ENCODE measurements at regions not wholly inside any gene's neighbourhood (a gene's known extent, or its start where the extent isn't known, plus 50 kb on each side); places are given as distances from the start of the nearest gene placed in this dataset.
"Not testable (repeated sequence)": the region's sequence is repeated elsewhere in the genome, so short reads cannot be mapped to it uniquely, and the experiment has no call there.

DNA sequence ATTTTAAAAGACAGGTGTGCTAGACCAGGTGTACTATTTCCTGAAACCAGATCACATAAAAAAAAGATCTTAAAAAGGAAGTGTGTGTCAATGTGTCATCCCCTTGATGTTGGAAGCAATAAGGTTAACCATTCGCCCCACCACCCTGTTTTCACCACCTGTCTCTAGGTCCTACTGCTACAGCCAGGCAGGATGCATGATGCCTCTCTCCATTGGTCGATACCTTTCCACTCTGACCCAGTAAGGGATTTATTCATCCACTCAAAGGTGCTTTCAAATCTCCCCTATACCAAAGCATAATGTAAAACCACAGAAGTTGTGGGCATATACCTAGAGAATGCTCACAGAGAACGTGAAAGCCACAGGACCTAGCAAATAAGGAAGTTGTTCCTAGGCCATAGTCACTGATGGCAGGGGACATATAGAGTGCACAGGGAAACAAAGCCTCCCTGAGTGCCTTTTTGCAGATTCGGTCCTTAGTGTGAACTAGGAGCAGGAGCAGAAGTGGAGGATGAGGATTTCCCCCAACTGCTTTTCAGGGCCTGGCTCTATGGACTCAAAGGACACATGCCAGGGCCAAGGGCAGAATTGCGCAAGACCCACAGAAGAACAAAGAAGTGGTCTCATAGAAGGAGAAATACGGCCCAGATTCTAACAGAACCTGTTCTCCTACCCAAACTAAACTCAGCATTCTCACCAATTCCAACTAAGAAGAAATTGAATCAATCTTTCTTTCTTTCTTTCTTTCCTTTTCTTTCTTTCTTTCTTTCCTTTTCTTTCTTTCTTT is 631.5 kb upstream of the NRP1 start:
- no peak for DNase-seq (ENCODE audit: low read depth in 4 of 4, low spot score in 3 of 4)

DNA sequence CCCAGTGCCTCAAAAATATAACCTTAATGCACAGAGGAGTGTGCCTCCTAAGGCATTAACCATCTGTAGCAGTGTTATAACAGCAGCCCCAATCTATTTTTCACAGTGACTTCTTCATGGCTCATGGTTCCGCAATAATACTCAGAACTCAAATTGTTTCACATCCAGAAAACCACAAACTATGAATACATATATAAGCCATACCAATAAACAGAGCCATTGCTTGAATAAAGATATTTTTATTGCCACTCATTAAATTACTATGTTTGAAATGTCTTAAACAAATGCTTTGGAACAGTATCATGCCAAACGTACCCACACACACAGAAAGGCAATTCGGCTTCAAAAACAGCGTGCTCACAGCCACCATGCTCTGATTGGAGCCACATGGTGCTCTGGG is 629.3 kb upstream of the NRP1 start:
- DNase-seq (ENCODE audit: low read depth in 4 of 4, low spot score in 3 of 4), result no peak

DNA sequence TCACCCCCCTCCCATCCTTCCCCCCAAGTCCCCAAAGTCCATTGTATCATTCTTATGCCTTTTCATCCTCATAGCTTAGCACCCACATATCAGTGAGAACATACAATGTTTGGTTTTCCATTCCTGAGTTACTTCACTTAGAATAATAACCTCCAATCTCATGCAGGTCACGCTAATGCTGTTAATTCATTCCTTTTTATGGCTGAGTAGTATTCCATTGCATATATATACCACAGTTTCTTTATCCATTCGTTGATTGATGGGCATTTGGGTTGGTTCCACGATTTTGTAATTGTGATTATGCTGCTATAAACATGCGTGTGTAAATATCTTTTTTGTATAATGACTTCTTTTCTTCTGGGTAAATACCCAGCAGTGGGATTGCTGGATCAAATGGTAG is 621.9 kb upstream of the NRP1 start:
- not testable (repeated sequence) for DNase-seq (ENCODE audit: low read depth in 4 of 4, low spot score in 3 of 4)

DNA sequence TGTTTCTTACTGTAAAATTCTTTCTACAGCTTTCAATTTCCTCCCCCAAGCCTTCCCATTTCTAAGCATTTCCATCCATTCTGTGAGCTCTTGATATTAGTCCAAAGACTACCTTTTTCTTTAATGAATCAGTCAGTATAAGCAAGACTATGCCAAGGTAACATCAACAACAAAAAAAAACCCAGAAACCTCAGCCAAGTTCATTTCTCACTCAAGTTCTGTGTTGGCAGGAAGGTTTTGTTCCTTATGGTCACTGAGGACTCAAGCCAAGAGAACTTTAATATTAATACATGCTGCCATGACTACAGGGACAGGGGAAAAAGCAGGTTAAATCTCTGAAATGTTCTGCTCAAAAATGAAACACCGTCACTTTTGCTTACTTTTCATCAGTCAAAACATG is 621.2 kb upstream of the NRP1 start:
- no peak for DNase-seq (ENCODE audit: low read depth in 4 of 4, low spot score in 3 of 4)

DNA sequence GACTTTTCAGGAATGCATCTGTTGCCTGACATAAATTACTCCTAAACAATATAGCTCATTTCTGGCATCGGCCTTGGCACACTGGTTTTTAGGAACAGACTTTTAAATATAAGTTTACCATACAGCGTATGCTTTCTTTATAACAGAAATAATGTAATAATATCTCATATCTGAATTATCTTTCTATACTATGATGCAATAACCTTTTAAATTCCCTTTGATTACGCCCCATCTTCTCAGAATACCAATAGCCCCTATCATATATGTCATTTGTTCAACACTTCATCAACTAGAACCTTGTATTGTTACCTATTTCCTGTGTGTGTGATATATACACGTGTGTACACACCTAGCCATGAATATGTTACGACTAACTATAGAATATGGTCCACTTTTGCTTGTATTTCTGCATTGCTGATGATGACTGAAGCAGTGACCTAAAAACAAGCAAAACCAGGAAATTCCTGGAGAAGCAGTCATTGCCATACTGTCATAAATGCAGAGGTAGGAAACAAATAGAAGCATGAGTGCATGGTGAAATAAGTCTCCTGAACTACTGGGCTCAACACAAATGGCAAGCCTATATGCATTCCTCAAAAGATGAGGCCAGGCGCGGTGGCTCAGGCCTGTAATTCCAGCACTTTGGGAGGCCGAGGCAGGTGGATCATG is 618.4 kb upstream of the NRP1 start:
- DNase-seq (ENCODE audit: low read depth in 4 of 4, low spot score in 3 of 4), result no peak

DNA sequence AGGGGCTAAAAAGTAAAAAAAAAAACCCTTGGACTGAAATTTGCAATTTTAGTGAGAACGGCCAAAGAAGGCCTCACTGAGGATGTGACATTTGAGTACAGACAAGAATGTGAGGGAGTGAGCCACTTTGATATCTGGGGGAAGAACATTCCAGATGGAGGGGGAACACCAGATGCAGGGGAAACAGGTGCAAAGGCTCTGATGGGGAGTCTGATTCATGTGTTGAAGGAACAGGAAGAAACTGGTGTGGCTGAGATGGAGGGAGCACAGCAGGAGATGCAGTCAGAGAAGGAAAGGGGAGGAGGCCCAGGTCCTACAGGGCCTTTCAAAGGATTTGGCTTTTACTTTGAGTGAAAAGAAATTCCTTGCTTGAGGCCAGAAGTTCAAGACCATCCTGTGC is 615.7 kb upstream of the NRP1 start:
- DNase-seq (ENCODE audit: low read depth in 4 of 4, low spot score in 3 of 4), result no peak

DNA sequence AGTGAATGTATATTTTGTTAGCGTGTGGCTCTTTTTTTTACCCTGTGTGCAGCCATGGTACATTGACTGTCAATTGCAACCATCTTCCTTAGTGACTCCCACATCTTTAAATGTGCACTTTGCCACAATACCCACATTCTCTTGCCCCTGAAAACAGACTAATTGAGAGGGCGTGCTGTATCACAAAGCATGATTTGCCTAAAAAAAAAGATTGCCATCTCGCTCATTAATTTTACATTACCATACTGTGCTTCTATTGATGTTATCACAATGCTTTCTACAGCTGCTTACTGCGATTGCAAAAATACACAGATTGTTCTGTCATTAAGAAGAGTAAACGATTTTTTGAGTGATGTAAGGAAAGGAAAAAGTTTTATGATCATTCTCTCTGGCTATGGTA is 613.1 kb upstream of the NRP1 start:
- no peak for DNase-seq (ENCODE audit: low read depth in 4 of 4, low spot score in 3 of 4)

DNA sequence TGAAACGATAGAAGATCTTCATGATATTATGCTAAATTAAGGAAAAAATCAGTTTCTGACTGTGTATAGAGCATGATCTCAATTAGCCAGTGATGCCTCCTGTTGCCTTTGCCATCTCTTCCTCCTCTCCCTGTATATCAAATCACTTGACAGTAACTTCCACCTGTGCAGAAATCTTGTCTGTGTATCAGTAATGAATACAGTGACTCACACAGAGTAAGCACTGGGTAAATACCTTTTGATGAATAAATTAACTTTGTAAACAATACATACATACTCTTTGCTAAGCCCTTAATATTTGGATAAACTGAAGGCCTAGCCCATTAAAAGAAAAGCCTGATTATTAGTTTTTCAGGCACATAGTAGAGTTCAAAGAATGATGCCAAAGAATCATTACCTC is 610.6 kb upstream of the NRP1 start:
- no peak for DNase-seq (ENCODE audit: low read depth in 4 of 4, low spot score in 3 of 4)

DNA sequence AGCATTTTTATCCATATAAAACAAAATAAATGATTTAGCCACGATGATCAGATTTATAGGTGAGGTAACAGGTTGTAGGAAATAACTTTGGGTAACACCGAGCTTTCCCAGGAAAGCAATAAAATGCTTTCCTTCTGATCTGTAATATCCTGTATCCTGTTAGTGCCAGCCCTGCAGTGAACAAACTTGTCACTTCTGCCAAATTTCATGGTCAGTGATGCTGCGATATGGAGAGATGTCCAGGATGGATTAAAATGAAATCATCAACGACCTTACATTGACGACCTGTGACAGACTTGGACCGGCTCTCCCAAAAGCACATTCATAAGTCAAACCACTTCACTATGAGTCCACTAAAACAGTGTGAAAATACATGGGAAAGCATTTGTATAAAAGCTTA is 608.0 kb upstream of the NRP1 start:
- DNase-seq (ENCODE audit: low read depth in 4 of 4, low spot score in 3 of 4), result no peak

DNA sequence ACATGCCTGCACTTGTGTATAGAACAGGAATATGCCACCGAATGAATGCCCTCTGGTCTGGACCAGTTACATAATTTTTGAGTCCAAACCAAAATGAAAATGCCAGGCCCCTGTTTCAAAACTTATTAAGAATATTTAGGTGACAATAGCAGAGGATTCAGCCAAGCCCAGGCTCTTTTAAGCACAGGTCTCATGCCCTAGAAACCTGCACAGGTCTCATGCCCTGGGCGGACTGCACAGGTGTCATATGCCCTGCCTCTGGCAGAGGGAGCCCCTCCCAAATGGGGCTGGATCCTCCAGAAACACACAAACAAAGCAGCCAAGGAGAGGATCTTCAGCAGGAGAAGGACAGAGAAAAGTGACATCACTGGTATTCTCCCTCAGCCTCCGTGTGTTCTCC is 605.4 kb upstream of the NRP1 start:
- DNase-seq (ENCODE audit: low read depth in 4 of 4, low spot score in 3 of 4), result no peak

DNA sequence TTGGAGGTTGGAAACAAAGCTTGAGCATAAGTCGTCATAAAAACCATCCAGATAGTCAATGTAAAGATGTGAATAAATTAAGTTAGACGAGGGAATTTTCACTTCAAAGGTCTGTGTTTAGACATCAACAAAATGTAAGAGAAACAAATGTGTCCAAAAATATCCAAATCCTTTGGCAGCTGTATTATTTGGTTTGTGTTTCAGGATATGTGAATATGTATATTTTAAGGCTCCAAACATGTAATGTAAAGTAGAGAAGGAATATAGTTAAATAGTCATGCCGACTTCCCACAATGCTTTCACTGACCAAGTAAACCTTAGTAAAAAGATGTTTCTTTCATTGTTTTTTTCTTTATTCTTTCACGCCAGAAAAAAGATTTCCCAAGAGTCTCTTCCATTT is 604.9 kb upstream of the NRP1 start:
- no peak for DNase-seq (ENCODE audit: low read depth in 4 of 4, low spot score in 3 of 4)

DNA sequence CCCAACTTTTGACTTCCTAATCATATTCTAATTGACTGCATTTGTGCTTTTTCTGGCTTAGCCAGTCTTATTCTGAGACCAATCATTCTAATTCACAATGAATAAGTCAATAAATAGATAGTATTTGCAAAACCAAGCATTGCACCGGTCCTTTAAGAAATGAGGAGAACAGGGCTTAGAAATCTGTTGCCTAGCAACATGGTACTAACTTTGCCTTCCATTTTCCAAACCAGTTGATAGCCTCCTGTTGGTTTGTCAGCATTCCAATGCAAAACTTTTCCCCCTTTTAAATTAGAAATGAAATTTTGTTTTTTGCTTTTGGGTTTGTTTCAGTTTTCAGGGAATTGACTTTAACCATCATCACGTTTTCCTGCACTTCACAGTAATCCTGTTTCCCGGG is 603.5 kb upstream of the NRP1 start:
- DNase-seq (ENCODE audit: low read depth in 4 of 4, low spot score in 3 of 4), result no peak

DNA sequence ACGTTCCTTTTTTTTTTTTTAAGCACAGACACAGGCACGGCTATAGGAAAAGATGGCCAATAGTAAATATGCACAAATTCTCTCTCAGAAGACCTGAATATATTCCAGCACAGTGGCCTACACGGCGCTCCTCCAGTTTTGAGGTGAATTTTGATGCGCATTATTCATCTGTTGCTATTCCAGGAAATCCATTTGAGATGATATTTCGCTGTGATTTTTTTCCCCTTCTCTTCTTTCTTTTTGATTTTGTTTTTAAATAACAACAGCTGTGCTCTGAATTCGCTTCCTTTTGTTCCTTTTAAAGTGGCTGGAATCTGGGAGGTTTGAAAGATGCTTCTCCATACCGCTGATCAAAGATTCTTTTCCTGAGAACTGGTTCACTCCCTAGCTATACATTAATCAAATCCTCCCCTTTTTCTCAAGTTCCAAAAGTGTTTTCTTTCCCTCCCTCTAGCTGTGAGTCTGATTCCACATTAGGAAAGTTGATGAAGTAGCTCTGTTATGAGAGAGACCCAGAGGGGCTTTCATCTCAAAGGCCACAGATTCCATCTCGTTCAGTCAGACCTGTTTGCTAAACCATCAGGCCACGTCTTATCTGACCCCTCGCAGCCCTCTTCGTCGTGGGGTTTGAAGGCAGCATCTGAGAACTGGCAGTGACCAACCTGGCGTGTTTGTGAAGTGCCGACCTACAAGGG is 602.7 kb upstream of the NRP1 start:
- peak; percentile 44 to 73 (median 56) for DNase-seq (ENCODE audit: low read depth in 4 of 4, low spot score in 3 of 4)

DNA sequence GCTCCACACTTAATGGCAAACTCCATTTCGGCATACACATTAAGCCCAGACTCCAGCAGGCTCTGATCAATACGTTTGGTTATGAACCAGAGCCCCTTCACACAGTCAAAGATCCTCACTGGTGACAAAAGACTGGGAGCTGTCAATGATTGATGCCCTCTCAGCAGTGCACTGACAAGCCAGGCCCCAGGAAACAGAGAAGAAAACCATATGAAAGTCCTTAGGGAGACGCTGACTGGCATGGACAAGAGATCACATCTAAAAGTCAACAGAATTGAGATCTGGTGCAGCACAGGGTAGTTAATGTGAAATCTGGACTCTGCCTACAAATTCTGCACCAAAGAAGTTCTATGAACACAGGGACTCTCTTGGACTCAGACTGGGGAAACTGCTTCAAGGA is 600.9 kb upstream of the NRP1 start:
- DNase-seq (ENCODE audit: low read depth in 4 of 4, low spot score in 3 of 4), result no peak

DNA sequence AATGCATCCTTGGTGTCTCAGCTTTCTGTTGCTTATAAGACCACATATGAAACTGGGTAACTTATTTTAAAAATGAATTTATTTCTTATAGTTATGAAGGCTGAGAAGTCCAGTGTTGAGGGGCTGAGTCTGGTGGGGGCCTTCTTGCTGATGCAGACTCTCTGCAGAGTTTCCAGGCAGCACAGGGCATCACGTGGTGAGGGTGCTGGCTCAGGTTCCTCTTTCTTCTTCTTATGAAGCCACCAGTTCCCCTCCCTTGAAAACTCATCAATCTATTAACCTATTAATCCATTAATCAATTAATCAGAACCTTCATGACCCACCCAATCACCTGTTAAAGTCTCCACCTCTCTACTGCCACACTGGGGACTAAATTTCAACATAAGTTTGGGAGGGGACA is 595.6 kb upstream of the NRP1 start:
- DNase-seq (ENCODE audit: low read depth in 4 of 4, low spot score in 3 of 4), result no peak

DNA sequence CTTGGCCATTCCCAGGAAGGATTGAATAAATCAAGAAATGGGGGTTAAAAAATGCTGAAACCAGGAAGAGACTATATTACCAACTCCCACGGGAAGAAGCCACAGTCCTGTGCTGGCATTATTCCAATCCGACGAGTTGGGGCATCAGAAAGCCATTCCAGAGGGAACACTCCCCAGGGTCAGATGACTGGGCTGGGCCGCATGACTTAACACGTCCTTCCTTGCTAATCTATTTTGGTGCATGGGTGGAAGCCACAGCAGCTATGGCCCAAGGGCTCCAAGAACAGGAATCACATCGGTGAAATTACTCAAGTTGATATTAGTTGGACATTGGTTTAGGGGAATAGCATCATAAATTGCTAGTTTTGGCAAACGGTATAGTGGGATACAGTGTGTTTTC is 592.9 kb upstream of the NRP1 start:
- DNase-seq (ENCODE audit: low read depth in 4 of 4, low spot score in 3 of 4), result peak in 2 of 4 donors; percentile 18 to 57

DNA sequence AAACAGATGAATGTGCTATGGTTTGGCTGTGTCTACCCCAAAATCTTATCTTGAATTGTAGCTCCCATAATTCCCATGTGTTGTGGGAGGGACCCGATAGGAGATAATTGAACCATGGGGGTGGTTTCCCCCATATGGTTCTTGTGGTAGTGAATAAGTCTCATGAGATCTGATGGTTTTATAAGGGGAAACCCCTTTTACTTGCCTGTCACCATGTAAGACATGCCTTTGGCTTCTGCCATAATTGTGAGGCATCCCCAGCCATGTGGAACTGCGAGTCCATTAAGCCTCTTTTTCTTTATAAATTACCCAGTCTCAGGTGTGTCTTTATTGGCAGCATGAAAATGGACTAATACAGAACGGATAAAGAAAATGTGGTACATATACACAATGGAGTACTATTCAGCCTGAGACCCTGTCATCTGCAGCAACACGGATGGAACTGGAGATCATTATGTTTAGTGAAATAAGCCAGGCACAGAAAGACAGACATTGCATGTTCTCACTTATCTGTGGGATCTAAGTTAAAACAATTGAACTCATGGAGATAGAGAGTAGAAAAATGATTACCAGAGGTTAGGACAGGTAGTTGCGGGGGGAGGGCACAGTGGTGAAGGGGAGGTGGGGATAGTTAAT is 587.6 kb upstream of the NRP1 start:
- no peak for DNase-seq (ENCODE audit: low read depth in 4 of 4, low spot score in 3 of 4)

DNA sequence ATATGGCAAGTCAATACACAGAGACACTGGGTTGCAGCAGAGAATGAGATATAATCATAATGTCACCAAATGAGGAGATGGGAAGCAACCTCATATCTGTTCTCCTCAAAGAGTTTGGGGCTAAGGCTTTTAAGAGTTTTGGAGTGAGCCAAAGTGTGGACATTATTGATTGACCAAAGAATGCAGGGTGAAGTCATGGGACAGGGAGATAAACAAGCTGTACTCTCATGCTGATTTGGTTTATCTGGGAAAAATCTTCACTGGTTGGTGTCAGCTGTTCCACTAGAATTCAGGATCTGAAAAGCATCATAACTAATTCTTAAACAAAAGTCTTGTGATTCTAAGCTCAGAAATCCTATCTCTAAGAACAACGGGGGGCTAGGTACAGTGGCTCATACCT is 585.9 kb upstream of the NRP1 start:
- no peak for DNase-seq (ENCODE audit: low read depth in 4 of 4, low spot score in 3 of 4)

DNA sequence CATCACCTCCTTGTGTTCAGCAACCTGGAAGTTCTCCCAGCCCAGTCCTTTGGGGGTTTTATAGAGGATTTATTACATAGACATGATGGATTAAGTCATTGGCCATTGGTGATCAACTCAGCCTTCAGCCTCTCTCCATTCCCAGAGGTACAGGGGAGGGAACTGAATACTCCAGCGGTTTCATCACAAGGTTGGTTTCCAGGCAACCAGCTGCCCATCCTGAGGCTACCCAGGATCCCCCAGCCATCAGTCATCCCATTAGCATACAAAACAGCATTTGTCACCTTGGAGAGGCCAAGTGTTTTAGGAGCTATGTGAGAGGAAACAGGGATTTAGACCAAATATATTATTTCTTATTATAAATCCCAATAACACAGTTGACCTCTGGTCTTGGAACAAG is 584.8 kb upstream of the NRP1 start:
- DNase-seq (ENCODE audit: low read depth in 4 of 4, low spot score in 3 of 4), result no peak

DNA sequence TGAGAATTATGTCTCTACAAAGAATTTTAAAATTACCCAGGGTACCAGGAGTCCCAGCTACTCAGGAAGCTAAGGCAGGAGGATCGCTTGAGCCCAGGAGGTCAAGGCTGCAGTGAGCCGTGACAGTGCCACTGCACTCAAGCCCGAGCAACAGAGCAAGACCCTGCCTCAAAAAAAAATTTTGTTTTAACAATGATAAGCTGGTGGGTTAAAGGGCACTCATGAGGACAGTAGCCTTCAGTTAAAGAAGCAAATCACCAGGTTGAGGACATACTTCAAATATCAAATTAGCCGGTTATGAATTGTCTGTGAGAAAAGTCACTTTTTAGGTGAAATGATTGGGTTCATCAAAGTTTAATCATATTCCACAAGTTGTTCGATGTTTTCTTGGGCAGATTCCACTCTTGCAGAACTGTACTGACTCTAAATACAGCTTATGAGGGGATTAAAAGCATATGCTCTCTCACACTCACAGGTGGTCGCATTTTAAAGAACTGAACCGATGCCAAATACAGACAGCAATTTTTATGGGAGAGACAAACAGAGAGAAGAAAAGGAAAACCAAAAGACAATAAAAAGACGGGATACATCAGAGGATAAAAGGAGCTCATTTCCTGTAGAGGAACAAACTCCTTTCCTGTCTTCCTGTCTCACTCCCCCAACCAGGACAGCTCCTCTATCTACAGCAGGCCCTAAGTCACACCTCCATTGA is 582.8 kb upstream of the NRP1 start:
- no peak for DNase-seq (ENCODE audit: low read depth in 4 of 4, low spot score in 3 of 4)

DNA sequence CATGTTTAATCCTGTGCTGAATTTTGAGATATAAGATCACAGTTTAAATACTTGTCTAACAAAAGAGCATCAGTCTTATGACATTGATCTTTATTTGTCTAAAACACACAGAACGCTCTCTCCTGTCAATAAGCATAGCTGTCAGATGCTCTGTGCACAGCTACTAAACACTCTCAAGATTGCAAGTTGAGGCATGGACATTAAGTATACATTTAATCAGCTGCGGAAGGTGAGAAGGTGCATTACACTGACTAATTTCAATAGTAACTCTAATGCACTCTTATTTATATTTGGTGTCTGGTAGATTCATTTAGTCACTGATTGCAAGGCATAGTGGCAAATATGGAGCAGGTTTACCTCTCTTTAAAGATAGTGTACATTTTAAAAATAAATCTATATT is 580.3 kb upstream of the NRP1 start:
- DNase-seq (ENCODE audit: low read depth in 4 of 4, low spot score in 3 of 4), result no peak

All from right renal pelvis (tissue), 4 donors.